ENCODE measurements at regions not wholly inside any gene's neighbourhood (a gene's known extent, or its start where the extent isn't known, plus 50 kb on each side); places are given as distances from the start of the nearest gene placed in this dataset.
"Not testable (repeated sequence)": the region's sequence is repeated elsewhere in the genome, so short reads cannot be mapped to it uniquely, and the experiment has no call there.

DNA sequence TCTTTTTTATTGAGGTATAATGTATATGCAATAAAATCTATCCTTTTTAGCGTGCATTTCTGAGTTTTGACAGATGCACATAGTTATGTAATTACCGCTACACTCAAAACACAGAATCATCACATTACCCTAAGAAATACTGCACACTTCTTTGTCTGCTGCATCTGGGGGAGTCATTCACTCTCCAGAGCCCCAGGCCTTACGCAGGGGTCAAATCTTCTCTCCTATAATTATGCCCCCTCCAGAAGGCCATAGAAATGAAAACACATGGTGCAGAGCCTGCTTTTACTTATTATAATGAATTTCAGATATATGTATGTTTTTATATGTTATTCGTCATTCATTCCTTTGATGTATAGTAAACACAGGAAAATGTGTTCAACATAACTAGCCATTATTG is 296.5 kb upstream of the TMEM132C start:
- TF ChIP-seq, protein P1, sequence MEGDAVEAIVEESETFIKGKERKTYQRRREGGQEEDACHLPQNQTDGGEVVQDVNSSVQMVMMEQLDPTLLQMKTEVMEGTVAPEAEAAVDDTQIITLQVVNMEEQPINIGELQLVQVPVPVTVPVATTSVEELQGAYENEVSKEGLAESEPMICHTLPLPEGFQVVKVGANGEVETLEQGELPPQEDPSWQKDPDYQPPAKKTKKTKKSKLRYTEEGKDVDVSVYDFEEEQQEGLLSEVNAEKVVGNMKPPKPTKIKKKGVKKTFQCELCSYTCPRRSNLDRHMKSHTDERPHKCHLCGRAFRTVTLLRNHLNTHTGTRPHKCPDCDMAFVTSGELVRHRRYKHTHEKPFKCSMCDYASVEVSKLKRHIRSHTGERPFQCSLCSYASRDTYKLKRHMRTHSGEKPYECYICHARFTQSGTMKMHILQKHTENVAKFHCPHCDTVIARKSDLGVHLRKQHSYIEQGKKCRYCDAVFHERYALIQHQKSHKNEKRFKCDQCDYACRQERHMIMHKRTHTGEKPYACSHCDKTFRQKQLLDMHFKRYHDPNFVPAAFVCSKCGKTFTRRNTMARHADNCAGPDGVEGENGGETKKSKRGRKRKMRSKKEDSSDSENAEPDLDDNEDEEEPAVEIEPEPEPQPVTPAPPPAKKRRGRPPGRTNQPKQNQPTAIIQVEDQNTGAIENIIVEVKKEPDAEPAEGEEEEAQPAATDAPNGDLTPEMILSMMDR (IDR thresholded peaks at IDR 0.05) = no peak
- TF ChIP-seq POLR2A (IDR thresholded peaks at IDR 0.05) = no peak
- intact Hi-C loops (cut with DNase I) = no loop called here
- DNase-seq = no peak
- no peaks in the 10 kb centered on the region for H3K27me3 ChIP-seq
- WGBS (ENCODE audit: insufficient coverage, low coverage, low lambda C conversion rate, missing lambda C conversion rate) = 38% methylated on average over 4 of the region's 4 CpGs
- ATAC-seq = no peak
- no peaks in the 10 kb centered on the region for H3K36me3 ChIP-seq
- H3K4me1 ChIP-seq = no peaks in the 10 kb centered on the region
- no peak overlapping the region for H3K27ac ChIP-seq
- no peak overlapping the region for H3K4me3 ChIP-seq
- no peaks in the 10 kb centered on the region for H3K9me3 ChIP-seq

DNA sequence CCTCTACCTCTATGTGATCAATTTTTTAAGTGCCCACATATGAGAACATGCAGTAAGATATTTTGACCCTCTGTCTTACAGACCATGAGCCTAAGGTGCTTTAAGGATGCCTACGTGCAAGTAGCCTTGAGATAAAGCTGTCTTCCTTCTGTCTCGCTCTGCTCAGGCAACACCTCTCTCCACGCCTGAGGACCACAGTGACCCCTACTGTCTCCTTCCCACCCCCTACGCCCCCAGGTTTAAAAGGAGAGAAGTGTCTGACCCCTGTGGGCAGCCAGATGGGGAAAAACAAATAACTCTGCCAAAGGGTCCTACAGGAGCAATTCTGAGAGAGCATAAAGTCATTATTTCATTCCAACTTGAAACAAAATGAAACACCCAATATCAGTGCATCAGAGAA is 286.4 kb upstream of the TMEM132C start:
- 45% methylated on average over 4 of the region's 4 CpGs for WGBS (ENCODE audit: insufficient coverage, low coverage, low lambda C conversion rate, missing lambda C conversion rate)
- H3K4me3 ChIP-seq = no peak overlapping the region
- DNase-seq = no peak
- no peaks in the 10 kb centered on the region for H3K4me1 ChIP-seq
- no peak overlapping the region for H3K27ac ChIP-seq
- H3K36me3 ChIP-seq = no peaks in the 10 kb centered on the region
- no peak for ATAC-seq
- no peak for TF ChIP-seq POLR2A (IDR thresholded peaks at IDR 0.05)
- TF ChIP-seq, protein P1 (IDR thresholded peaks at IDR 0.05) = no peak
- no peaks in the 10 kb centered on the region for H3K27me3 ChIP-seq
- no peaks in the 10 kb centered on the region for H3K9me3 ChIP-seq
- intact Hi-C loops (cut with DNase I) = no loop called here

DNA sequence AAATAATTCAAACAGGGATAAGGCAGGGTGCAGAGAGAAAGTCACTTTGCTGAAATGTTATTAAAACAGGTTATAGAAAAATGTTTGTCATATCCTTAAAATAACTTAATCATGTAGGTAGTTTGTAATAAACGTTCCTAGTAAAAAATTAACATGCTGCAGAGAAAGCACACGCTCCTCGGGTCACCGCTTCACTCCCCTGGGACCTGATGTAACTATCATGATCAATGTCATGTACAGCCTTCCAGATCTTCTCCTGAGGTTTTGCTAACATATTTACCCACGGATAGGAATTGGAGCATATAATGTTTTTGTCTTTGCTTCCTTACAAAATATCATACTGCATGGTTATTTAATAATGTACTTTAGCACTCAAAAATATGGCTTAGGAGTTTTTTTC is 285.1 kb upstream of the TMEM132C start:
- DNase-seq = no peak
- intact Hi-C loops (cut with DNase I) = no loop called here
- Histone ChIP-seq H3K9me3 (no peaks in the 10 kb centered on the region), H3K4me1 (no peaks in the 10 kb centered on the region), H3K27me3 (no peaks in the 10 kb centered on the region), H3K4me3 (no peak overlapping the region), H3K27ac (no peak overlapping the region), H3K36me3 (no peaks in the 10 kb centered on the region)
- 71% methylated on average over 5 of the region's 5 CpGs for WGBS (ENCODE audit: insufficient coverage, low coverage, low lambda C conversion rate, missing lambda C conversion rate)
- TF ChIP-seq, protein P1 (IDR thresholded peaks at IDR 0.05) = no peak
- TF ChIP-seq POLR2A (IDR thresholded peaks at IDR 0.05) = no peak
- ATAC-seq = no peak

DNA sequence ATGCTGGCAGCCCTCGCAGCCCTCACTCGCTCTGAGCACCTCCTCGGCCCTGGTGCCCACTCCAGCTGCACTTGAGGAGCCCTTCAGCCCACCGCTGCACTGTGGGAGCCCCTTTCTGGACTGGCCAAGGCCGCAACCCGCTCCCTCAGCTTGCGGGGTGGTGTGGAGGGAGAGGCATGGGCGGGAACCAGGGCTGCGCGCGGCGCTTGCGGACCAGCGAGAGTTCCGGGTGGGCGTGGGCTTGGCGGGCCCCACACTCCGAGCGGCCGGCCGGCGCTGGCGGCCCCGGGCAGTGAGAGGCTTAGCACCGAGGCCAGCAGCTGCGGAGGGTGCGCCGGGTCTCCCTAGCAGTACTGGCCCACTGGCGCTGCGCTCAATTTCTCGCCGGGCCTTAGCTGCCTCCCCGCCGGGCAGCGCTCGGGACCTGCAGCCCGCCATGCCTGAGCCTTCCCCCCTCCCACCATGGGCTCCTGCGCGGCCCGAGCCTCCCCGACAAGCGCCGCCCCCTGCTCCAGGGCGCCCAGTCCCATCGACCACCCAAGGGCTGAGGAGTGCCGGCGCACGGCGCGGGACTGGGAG is 283.7 kb upstream of the TMEM132C start:
- DNase-seq; H3K36me3 ChIP-seq; intact Hi-C loops (cut with DNase I); H3K27ac ChIP-seq; H3K27me3 ChIP-seq; H3K4me3 ChIP-seq; H3K9me3 ChIP-seq; ATAC-seq; H3K4me1 ChIP-seq: not testable (repeated sequence)
- WGBS (ENCODE audit: insufficient coverage, low coverage, low lambda C conversion rate, missing lambda C conversion rate) = 87% methylated on average over 12 of the region's 50 CpGs

DNA sequence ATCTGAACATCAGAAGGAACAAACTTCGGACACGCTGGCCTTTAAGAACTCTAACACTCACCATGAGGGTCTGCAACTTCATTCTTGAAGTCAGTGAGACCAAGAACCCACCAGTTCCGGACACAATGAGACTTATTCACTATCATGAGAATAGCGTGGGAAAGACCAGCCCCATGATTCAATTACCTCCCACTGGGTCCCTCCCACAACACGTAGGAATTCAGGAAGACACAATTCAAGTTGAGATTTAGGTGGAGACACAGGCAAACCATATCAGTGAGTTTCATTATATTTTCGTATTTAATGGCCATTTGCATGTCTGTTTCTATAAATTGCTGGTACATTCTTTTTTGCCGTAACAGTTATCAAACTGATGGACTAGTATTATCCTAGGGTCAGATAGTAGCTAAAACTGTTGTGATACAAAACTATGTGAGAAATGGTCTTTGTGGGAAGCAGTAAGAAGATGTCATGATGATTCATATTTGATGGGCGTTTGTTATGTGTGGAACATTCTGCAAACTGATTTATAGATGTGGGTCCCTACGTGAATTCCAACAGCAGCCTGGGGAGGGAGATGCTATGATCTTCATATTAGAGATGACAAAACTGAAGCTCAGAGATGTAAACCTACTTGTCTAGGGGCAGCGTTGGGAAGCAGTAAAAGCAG is 282.4 kb upstream of the TMEM132C start:
- H3K27ac ChIP-seq = no peak overlapping the region
- ATAC-seq (no peak), DNase-seq (no peak)
- TF ChIP-seq POLR2A (IDR thresholded peaks at IDR 0.05) = no peak
- TF ChIP-seq, protein P1 (IDR thresholded peaks at IDR 0.05) = no peak
- no peaks in the 10 kb centered on the region for H3K27me3 ChIP-seq
- no peaks in the 10 kb centered on the region for H3K9me3 ChIP-seq
- no peaks in the 10 kb centered on the region for H3K4me1 ChIP-seq
- no peak overlapping the region for H3K4me3 ChIP-seq
- 54% methylated on average over 8 of the region's 10 CpGs for WGBS (ENCODE audit: insufficient coverage, low coverage, low lambda C conversion rate, missing lambda C conversion rate)
- intact Hi-C loops (cut with DNase I) = no loop called here
- H3K36me3 ChIP-seq = no peaks in the 10 kb centered on the region
